ENCODE measurements at regions not wholly inside any gene's neighbourhood (a gene's known extent, or its start where the extent isn't known, plus 50 kb on each side); places are given as distances from the start of the nearest gene placed in this dataset.

DNA sequence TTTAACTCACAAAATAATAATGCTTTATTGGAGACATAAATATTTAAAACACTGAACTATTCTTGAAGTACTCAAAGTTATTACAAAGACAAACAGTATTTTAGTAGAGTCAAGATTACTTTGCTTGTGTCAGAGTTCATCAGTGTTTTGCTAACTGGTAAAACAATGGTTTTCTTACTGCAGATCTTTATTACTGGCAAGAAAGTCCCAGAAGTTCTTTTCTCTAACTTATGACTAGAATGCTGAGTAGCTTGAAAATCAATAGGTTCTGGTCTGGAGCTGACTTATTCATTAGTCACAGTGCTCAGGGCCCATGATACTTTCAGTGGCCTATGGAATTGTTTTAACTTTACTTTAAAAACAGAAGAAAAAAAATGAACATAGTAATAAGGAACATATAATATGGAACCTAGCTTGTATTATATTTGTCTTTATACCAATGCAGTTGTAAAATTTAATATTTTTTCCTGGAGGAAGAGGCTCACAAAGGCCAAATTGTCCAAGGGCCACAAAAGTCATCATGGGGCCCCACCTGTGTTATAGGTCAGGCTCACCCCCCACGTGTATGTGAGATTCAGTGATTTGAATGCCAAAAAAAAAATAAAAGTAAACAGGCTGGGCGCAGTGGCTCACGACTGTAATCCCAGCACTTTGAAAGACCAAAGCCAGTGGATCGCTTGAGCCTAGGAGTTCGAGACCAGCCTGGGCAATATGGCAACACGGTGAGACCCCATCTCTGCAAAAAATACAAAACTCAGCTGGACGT is 53.3 kb downstream of the PLEKHG1 start:
- Mint-ChIP-seq H3K4me3 (no peak overlapping the region), H3K36me3 (ENCODE audit: low read depth) (no peaks in the 10 kb centered on the region; the same call in 2 of the 3 replicates), H3K27ac (no peak overlapping the region), H3K27me3 (ENCODE audit: insufficient read depth, low read depth, poor library complexity) (peaks cover 2% of the 10 kb centered on the region), H3K9me3 (no peaks in the 10 kb centered on the region), H3K4me1 (no peaks in the 10 kb centered on the region)
- no peak for DNase-seq (ENCODE audit: low spot score)
- no peak overlapping the region for H2AFZ ChIP-seq
- H3K4me2 ChIP-seq: no peak overlapping the region
- H3K36me3 ChIP-seq (ENCODE audit: insufficient read depth): no peaks in the 10 kb centered on the region
- no peaks in the 10 kb centered on the region for H4K20me1 ChIP-seq (replicated peaks; ENCODE audit: insufficient read depth)
- H3K27ac ChIP-seq (ENCODE audit: low read depth): no peak overlapping the region
- no peak for TF ChIP-seq ZNF114 (CRISPR knock-in tag; IDR thresholded peaks at IDR 0.05)
- no peak for TF ChIP-seq ETS1 (IDR thresholded peaks at IDR 0.05)
- TF ChIP-seq, protein P1, sequence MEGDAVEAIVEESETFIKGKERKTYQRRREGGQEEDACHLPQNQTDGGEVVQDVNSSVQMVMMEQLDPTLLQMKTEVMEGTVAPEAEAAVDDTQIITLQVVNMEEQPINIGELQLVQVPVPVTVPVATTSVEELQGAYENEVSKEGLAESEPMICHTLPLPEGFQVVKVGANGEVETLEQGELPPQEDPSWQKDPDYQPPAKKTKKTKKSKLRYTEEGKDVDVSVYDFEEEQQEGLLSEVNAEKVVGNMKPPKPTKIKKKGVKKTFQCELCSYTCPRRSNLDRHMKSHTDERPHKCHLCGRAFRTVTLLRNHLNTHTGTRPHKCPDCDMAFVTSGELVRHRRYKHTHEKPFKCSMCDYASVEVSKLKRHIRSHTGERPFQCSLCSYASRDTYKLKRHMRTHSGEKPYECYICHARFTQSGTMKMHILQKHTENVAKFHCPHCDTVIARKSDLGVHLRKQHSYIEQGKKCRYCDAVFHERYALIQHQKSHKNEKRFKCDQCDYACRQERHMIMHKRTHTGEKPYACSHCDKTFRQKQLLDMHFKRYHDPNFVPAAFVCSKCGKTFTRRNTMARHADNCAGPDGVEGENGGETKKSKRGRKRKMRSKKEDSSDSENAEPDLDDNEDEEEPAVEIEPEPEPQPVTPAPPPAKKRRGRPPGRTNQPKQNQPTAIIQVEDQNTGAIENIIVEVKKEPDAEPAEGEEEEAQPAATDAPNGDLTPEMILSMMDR (conservative IDR thresholded peaks at IDR 0.05; ENCODE audit: low read depth in 2 of 2): no peak
- no peak for TF ChIP-seq NANOG (IDR thresholded peaks at IDR 0.05; ENCODE audit: borderline replicate concordance)
- TF ChIP-seq, protein P2, sequence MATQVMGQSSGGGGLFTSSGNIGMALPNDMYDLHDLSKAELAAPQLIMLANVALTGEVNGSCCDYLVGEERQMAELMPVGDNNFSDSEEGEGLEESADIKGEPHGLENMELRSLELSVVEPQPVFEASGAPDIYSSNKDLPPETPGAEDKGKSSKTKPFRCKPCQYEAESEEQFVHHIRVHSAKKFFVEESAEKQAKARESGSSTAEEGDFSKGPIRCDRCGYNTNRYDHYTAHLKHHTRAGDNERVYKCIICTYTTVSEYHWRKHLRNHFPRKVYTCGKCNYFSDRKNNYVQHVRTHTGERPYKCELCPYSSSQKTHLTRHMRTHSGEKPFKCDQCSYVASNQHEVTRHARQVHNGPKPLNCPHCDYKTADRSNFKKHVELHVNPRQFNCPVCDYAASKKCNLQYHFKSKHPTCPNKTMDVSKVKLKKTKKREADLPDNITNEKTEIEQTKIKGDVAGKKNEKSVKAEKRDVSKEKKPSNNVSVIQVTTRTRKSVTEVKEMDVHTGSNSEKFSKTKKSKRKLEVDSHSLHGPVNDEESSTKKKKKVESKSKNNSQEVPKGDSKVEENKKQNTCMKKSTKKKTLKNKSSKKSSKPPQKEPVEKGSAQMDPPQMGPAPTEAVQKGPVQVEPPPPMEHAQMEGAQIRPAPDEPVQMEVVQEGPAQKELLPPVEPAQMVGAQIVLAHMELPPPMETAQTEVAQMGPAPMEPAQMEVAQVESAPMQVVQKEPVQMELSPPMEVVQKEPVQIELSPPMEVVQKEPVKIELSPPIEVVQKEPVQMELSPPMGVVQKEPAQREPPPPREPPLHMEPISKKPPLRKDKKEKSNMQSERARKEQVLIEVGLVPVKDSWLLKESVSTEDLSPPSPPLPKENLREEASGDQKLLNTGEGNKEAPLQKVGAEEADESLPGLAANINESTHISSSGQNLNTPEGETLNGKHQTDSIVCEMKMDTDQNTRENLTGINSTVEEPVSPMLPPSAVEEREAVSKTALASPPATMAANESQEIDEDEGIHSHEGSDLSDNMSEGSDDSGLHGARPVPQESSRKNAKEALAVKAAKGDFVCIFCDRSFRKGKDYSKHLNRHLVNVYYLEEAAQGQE (IDR thresholded peaks at IDR 0.05; ENCODE audit: unreplicated experiment): no peak
- TF ChIP-seq ZNF462 (CRISPR knock-in tag; IDR thresholded peaks at IDR 0.05): no peak
- TF ChIP-seq EZH2 (IDR thresholded peaks at IDR 0.05; ENCODE audit: low read depth, unreplicated experiment): no peak
- TF ChIP-seq JUNB (IDR thresholded peaks at IDR 0.05; ENCODE audit: unreplicated experiment): no peak
- TF ChIP-seq STAT1 (IDR thresholded peaks at IDR 0.05; ENCODE audit: unreplicated experiment): no peak
- no peak for TF ChIP-seq EZH2phosphoT487 (IDR thresholded peaks at IDR 0.05; ENCODE audit: unreplicated experiment)
- no peak for TF ChIP-seq CREB1 (CRISPR knock-in tag; IDR thresholded peaks at IDR 0.05; ENCODE audit: low read depth)
- no peak for TF ChIP-seq ZNF331 (CRISPR knock-in tag; IDR thresholded peaks at IDR 0.05; ENCODE audit: low read depth)
- TF ChIP-seq POLR2AphosphoS5 (IDR thresholded peaks at IDR 0.05; ENCODE audit: low read depth): no peak
- H3K27me3 ChIP-seq (ENCODE audit: insufficient read depth): no peaks in the 10 kb centered on the region
- no peaks in the 10 kb centered on the region for H3K79me2 ChIP-seq (replicated peaks; ENCODE audit: insufficient read depth)
- no peaks in the 10 kb centered on the region for H3F3A ChIP-seq (replicated peaks; ENCODE audit: low read depth)
- no peak for ATAC-seq
- H3K4me1 ChIP-seq (ENCODE audit: insufficient read depth): no peaks in the 10 kb centered on the region
- no peak overlapping the region for H3K4me3 ChIP-seq
- H3K9me2 ChIP-seq (ENCODE audit: insufficient read depth): no peaks in the 10 kb centered on the region
